Mesendoderm (in vitro differentiated cells): ENCODE measurements at regions not wholly inside any gene's neighbourhood (a gene's known extent, or its start where the extent isn't known, plus 50 kb on each side); places are given as distances from the start of the nearest gene placed in this dataset.

Source experiments
- DNase-seq: peaks from one replicate; pipeline ENCODE4 v3.0.0; 2013
- H2AK5ac ChIP-seq: 2 replicates; pipeline ENCODE4 v1.6.1; 2013; ENCODE audit warnings: low read length, inconsistent platforms
- H2BK120ac ChIP-seq: 2 replicates; pipeline ENCODE4 v1.6.1; 2013; ENCODE audit warnings: low read depth, mild to moderate bottlenecking, low read length, moderate library complexity, mixed read lengths
- H2BK15ac ChIP-seq: replicated peaks from 2 replicates; pipeline ENCODE4 v1.6.1; 2013; ENCODE audit warnings: low read depth, mild to moderate bottlenecking, moderate library complexity
- H2BK5ac ChIP-seq: 2 replicates; pipeline ENCODE4 v1.6.1; 2013; ENCODE audit warnings: low read length, inconsistent platforms
- H3K18ac ChIP-seq: 2 replicates; pipeline ENCODE4 v1.6.1; 2013; ENCODE audit warnings: mild to moderate bottlenecking, low read length, mixed read lengths
- H3K23ac ChIP-seq: one replicate; pipeline ENCODE4 v1.6.1; 2013; ENCODE audit warnings: low read length
- H3K27ac ChIP-seq: 2 replicates; pipeline ENCODE4 v1.5.1; 2013; ENCODE audit warnings: low read depth, mild to moderate bottlenecking, inconsistent platforms, low read length, moderate library complexity
- H3K27me3 ChIP-seq: 2 replicates; pipeline ENCODE4 v1.6.1; 2013; ENCODE audit warnings: low read length, control low read depth, mild to moderate bottlenecking, inconsistent platforms; ENCODE audit not compliant: insufficient read depth, poor library complexity
- H3K36me3 ChIP-seq: 2 replicates; pipeline ENCODE4 v1.6.1; 2013; ENCODE audit warnings: low read length, inconsistent platforms; ENCODE audit not compliant: control insufficient read depth, insufficient read depth
- H3K4ac ChIP-seq: one replicate; pipeline ENCODE4 v1.6.1; 2013; ENCODE audit warnings: low read depth, mild to moderate bottlenecking, low read length, moderate library complexity
- H3K4me1 ChIP-seq: 2 replicates; pipeline ENCODE4 v1.6.1; 2013; ENCODE audit warnings: low read depth, low read length, inconsistent platforms; ENCODE audit not compliant: control insufficient read depth
- H3K4me2 ChIP-seq: 2 replicates; pipeline ENCODE4 v1.6.1; 2013; ENCODE audit warnings: low read length
- H3K4me3 ChIP-seq: 2 replicates; pipeline ENCODE4 v1.5.1; 2013; ENCODE audit warnings: mild to moderate bottlenecking, low read length
- H3K56ac ChIP-seq: one replicate; pipeline ENCODE4 v1.6.1; 2013; ENCODE audit warnings: low read length
- H3K79me1 ChIP-seq: 2 replicates; pipeline ENCODE4 v1.6.1; 2013; ENCODE audit warnings: low read length, inconsistent platforms
- H3K79me2 ChIP-seq: 2 replicates; pipeline ENCODE4 v1.6.1; 2013; ENCODE audit warnings: mild to moderate bottlenecking, low read length; ENCODE audit not compliant: control insufficient read depth, insufficient read depth
- H3K9ac ChIP-seq: 2 replicates; pipeline ENCODE4 v1.6.1; 2013; ENCODE audit warnings: low read length, inconsistent platforms
- H4K5ac ChIP-seq: one replicate; pipeline ENCODE4 v1.6.1; 2013; ENCODE audit warnings: low read length
- H4K8ac ChIP-seq: one replicate; pipeline ENCODE4 v1.6.1; 2013; ENCODE audit warnings: low read depth, mild to moderate bottlenecking, control low read depth, low read length, moderate library complexity
- WGBS: extraction: QIAGEN DNeasy Blood & Tissue Kit; methylation state at CpG from one replicate; pipeline ENCODE4 v1.1.7; 2013; ENCODE audit warnings: low lambda C conversion rate, missing lambda C conversion rate; ENCODE audit not compliant: insufficient coverage; ENCODE audit errors: extremely low coverage; 5-methylcytosine and 5-hydroxymethylcytosine counted together

- no peak for DNase-seq
- Histone ChIP-seq H3K79me1 (no peaks in the 10 kb centered on the region), H3K56ac (no peak overlapping the region), H2BK5ac (no peak overlapping the region), H4K5ac (no peak overlapping the region), H3K23ac (no peak overlapping the region), H3K18ac (no peak overlapping the region), H4K8ac (no peak overlapping the region), H3K9ac (no peak overlapping the region), H3K79me2 (no peaks in the 10 kb centered on the region), H3K4me3 (no peak overlapping the region), H2BK15ac (no peak overlapping the region), H3K27me3 (no peaks in the 10 kb centered on the region), H2BK120ac (no peak overlapping the region), H3K4me2 (no peak overlapping the region), H2AK5ac (no peak overlapping the region), H3K27ac (no peak overlapping the region), H3K4me1 (no peaks in the 10 kb centered on the region), H3K4ac (no peak overlapping the region), H3K36me3 (no peaks in the 10 kb centered on the region)
- WGBS, result no CpG with 5 or more reads among the region's 3 CpGs
These were observed 362.6 kb upstream of the ADGRL4 start for GRCh38 chr1:79369091-79369490.

GRCh38 chr1:79364896-79365295 is 358.4 kb upstream of the ADGRL4 start:
- H3K4me2 ChIP-seq, result no peak overlapping the region
- H2AK5ac ChIP-seq, result no peak overlapping the region
- no peak overlapping the region for H3K4me3 ChIP-seq
- no peak overlapping the region for H3K27ac ChIP-seq
- H3K4ac ChIP-seq, result no peak overlapping the region
- no peaks in the 10 kb centered on the region for H3K27me3 ChIP-seq
- H3K79me1 ChIP-seq, result no peaks in the 10 kb centered on the region
- H4K8ac ChIP-seq, result no peak overlapping the region
- H3K56ac ChIP-seq, result no peak overlapping the region
- no peaks in the 10 kb centered on the region for H3K79me2 ChIP-seq
- no peak for DNase-seq
- no peak overlapping the region for H3K23ac ChIP-seq
- H2BK15ac ChIP-seq, result no peak overlapping the region
- no peak overlapping the region for H3K18ac ChIP-seq
- no peak overlapping the region for H4K5ac ChIP-seq
- no peak overlapping the region for H3K9ac ChIP-seq
- no peak overlapping the region for H2BK5ac ChIP-seq
- H3K36me3 ChIP-seq, result no peaks in the 10 kb centered on the region
- no CpG with 5 or more reads among the region's 1 CpG for WGBS
- no peaks in the 10 kb centered on the region for H3K4me1 ChIP-seq
- no peak overlapping the region for H2BK120ac ChIP-seq

GRCh38 chr1:79363430-79363829 is 356.9 kb upstream of the ADGRL4 start:
- H3K4me3 ChIP-seq, result no peak overlapping the region
- no peak overlapping the region for H3K18ac ChIP-seq
- no peak overlapping the region for H4K8ac ChIP-seq
- H3K36me3 ChIP-seq, result no peaks in the 10 kb centered on the region
- no peak overlapping the region for H4K5ac ChIP-seq
- H3K4me2 ChIP-seq, result no peak overlapping the region
- no peak for DNase-seq
- H3K56ac ChIP-seq, result no peak overlapping the region
- H2BK15ac ChIP-seq, result no peak overlapping the region
- no peaks in the 10 kb centered on the region for H3K4me1 ChIP-seq
- H3K23ac ChIP-seq, result no peak overlapping the region
- H2BK5ac ChIP-seq, result no peak overlapping the region
- H3K4ac ChIP-seq, result no peak overlapping the region
- H3K79me2 ChIP-seq, result no peaks in the 10 kb centered on the region
- H3K9ac ChIP-seq, result no peak overlapping the region
- no peak overlapping the region for H2AK5ac ChIP-seq
- H3K27me3 ChIP-seq, result no peaks in the 10 kb centered on the region
- no peaks in the 10 kb centered on the region for H3K79me1 ChIP-seq
- H3K27ac ChIP-seq, result no peak overlapping the region
- no peak overlapping the region for H2BK120ac ChIP-seq

GRCh38 chr1:79362470-79362869 is 355.9 kb upstream of the ADGRL4 start:
- no peak overlapping the region for H3K23ac ChIP-seq
- no peak overlapping the region for H2BK5ac ChIP-seq
- H3K36me3 ChIP-seq, result no peaks in the 10 kb centered on the region
- no peak overlapping the region for H4K5ac ChIP-seq
- no peak overlapping the region for H2BK120ac ChIP-seq
- no peaks in the 10 kb centered on the region for H3K79me1 ChIP-seq
- no peak overlapping the region for H3K56ac ChIP-seq
- H3K79me2 ChIP-seq, result no peaks in the 10 kb centered on the region
- no peak for DNase-seq
- H3K27me3 ChIP-seq, result no peaks in the 10 kb centered on the region
- no peak overlapping the region for H2BK15ac ChIP-seq
- 100% methylated on average over 1 of the region's 3 CpGs for WGBS
- no peak overlapping the region for H4K8ac ChIP-seq
- no peak overlapping the region for H3K4me2 ChIP-seq
- H3K9ac ChIP-seq, result no peak overlapping the region
- no peak overlapping the region for H3K27ac ChIP-seq
- H3K4me1 ChIP-seq, result no peaks in the 10 kb centered on the region
- no peak overlapping the region for H3K4ac ChIP-seq
- H3K4me3 ChIP-seq, result no peak overlapping the region
- H3K18ac ChIP-seq, result no peak overlapping the region
- H2AK5ac ChIP-seq, result no peak overlapping the region

GRCh38 chr1:79355090-79355489 is 348.6 kb upstream of the ADGRL4 start:
- Histone ChIP-seq H3K36me3 (no peaks in the 10 kb centered on the region), H3K9ac (no peak overlapping the region), H3K4me1 (no peaks in the 10 kb centered on the region), H2BK5ac (no peak overlapping the region), H2BK15ac (no peak overlapping the region), H4K5ac (no peak overlapping the region), H3K23ac (no peak overlapping the region), H3K4ac (no peak overlapping the region), H3K56ac (no peak overlapping the region), H3K79me1 (no peaks in the 10 kb centered on the region), H3K27ac (no peak overlapping the region), H3K79me2 (no peaks in the 10 kb centered on the region), H3K27me3 (no peaks in the 10 kb centered on the region), H2AK5ac (no peak overlapping the region), H2BK120ac (no peak overlapping the region), H3K4me2 (no peak overlapping the region), H3K18ac (no peak overlapping the region), H3K4me3 (no peak overlapping the region), H4K8ac (no peak overlapping the region)
- WGBS, result no CpG with 5 or more reads among the region's 4 CpGs
- DNase-seq, result no peak

GRCh38 chr1:79353224-79353623 is 346.7 kb upstream of the ADGRL4 start:
- no peak overlapping the region for H3K27ac ChIP-seq
- no peak overlapping the region for H2AK5ac ChIP-seq
- no peak overlapping the region for H3K56ac ChIP-seq
- no peak overlapping the region for H2BK5ac ChIP-seq
- H3K4ac ChIP-seq, result no peak overlapping the region
- H3K79me2 ChIP-seq, result no peaks in the 10 kb centered on the region
- no peak overlapping the region for H3K4me2 ChIP-seq
- WGBS, result no CpG with 5 or more reads among the region's 4 CpGs
- H4K8ac ChIP-seq, result no peak overlapping the region
- no peak overlapping the region for H3K9ac ChIP-seq
- H4K5ac ChIP-seq, result no peak overlapping the region
- H3K79me1 ChIP-seq, result no peaks in the 10 kb centered on the region
- no peak overlapping the region for H2BK120ac ChIP-seq
- peak; percentile 17 for DNase-seq
- no peaks in the 10 kb centered on the region for H3K4me1 ChIP-seq
- no peak overlapping the region for H2BK15ac ChIP-seq
- no peak overlapping the region for H3K4me3 ChIP-seq
- no peak overlapping the region for H3K23ac ChIP-seq
- H3K18ac ChIP-seq, result no peak overlapping the region
- H3K36me3 ChIP-seq, result no peaks in the 10 kb centered on the region
- H3K27me3 ChIP-seq, result no peaks in the 10 kb centered on the region
